Neural progenitor cell (in vitro differentiated cells): ENCODE measurements at regions not wholly inside any gene's neighbourhood (a gene's known extent, or its start where the extent isn't known, plus 50 kb on each side); places are given as distances from the start of the nearest gene placed in this dataset.
A peak's percentile ranks its signal among the peaks of the same experiment; 100 is the strongest.

Experiments used
- DNase-seq: peaks from one replicate; pipeline ENCODE4 v3.0.0-alpha.2; 2016; ENCODE audit warnings: low spot score
- H2AFZ ChIP-seq: fragments of 200-600 bp; sonication (generic); replicated peaks from 2 replicates; pipeline ENCODE4 v1.6.1; 2016; ENCODE audit warnings: antibody characterized with exemption
- H3F3A ChIP-seq: fragments of 200-600 bp; sonication (generic); 2 replicates; pipeline ENCODE4 v1.6.1; 2016; ENCODE audit warnings: antibody characterized with exemption, low read depth
- H3K27ac ChIP-seq: fragments of 200-600 bp; sonication (generic); 2 replicates; pipeline ENCODE4 v1.5.1; 2016; ENCODE audit warnings: mild to moderate bottlenecking
- H3K27me3 ChIP-seq: fragments of 200-600 bp; sonication (generic); 2 replicates; pipeline ENCODE4 v1.6.1; 2016; ENCODE audit warnings: mild to moderate bottlenecking, moderate library complexity
- H3K36me3 ChIP-seq: fragments of 200-600 bp; sonication (generic); 2 replicates; pipeline ENCODE4 v1.5.1; 2016
- H3K4me1 ChIP-seq: fragments of 200-600 bp; sonication (generic); 2 replicates; pipeline ENCODE4 v1.6.1; 2016; ENCODE audit warnings: mixed run types
- H3K4me2 ChIP-seq: fragments of 200-600 bp; sonication (generic); 2 replicates; pipeline ENCODE4 v1.6.1; 2016
- H3K4me3 ChIP-seq: fragments of 200-600 bp; sonication (generic); 2 replicates; pipeline ENCODE4 v1.5.1; 2016
- H3K79me2 ChIP-seq: fragments of 200-600 bp; sonication (generic); 2 replicates; pipeline ENCODE4 v1.6.1; 2016; ENCODE audit warnings: low read depth
- H3K9ac ChIP-seq: fragments of 200-600 bp; sonication (generic); 2 replicates; pipeline ENCODE4 v1.6.1; 2016
- H3K9me3 ChIP-seq: fragments of 200-600 bp; sonication (generic); 2 replicates; pipeline ENCODE4 v1.5.1; 2016; ENCODE audit warnings: low read depth
- H4K20me1 ChIP-seq: fragments of 200-600 bp; sonication (generic); 2 replicates; pipeline ENCODE4 v1.6.1; 2016; ENCODE audit warnings: low read depth
- H3K27ac Mint-ChIP-seq: 3 replicates; pipeline ENCODE4 v1.8.0; 2021; ENCODE audit warnings: mixed read lengths
- H3K27me3 Mint-ChIP-seq: 2 replicates; pipeline ENCODE4 v1.8.0; 2022; ENCODE audit warnings: low read depth, mild to moderate bottlenecking, inconsistent platforms, moderate library complexity, mixed read lengths; ENCODE audit not compliant: insufficient read depth
- H3K36me3 Mint-ChIP-seq: 3 replicates; pipeline ENCODE4 v1.8.0; 2021; ENCODE audit warnings: mixed read lengths
- H3K4me1 Mint-ChIP-seq: 3 replicates; pipeline ENCODE4 v1.8.0; 2021; ENCODE audit warnings: mixed read lengths
- H3K4me3 Mint-ChIP-seq: 3 replicates; pipeline ENCODE4 v1.8.0; 2021; ENCODE audit warnings: mild to moderate bottlenecking, moderate library complexity, mixed read lengths
- H3K9me3 Mint-ChIP-seq: 3 replicates; pipeline ENCODE4 v1.8.0; 2020; ENCODE audit warnings: mixed read lengths
- CTCF ChIP-seq: fragments of 200-600 bp; sonication (generic); IDR thresholded peaks from 2 replicates; pipeline ENCODE4 v1.5.1; 2017; ENCODE audit warnings: antibody characterized with exemption, mild to moderate bottlenecking
- EZH2 ChIP-seq: fragments of 200-600 bp; sonication (generic); IDR thresholded peaks from 2 replicates; pipeline ENCODE4 v1.6.1; 2017; ENCODE audit warnings: antibody characterized with exemption, mild to moderate bottlenecking, moderate library complexity
- EZH2phosphoT487 ChIP-seq: fragments of 200-600 bp; sonication (generic); IDR thresholded peaks from 2 replicates; pipeline ENCODE4 v1.6.1; 2017; ENCODE audit warnings: antibody characterized with exemption

GRCh38 chr9:75289332-75289731 is 201.0 kb downstream of the OSTF1 start:
- H3K4me1 Mint-ChIP-seq = no peaks in the 10 kb centered on the region
- no peak overlapping the region for H3K9ac ChIP-seq
- TF ChIP-seq EZH2phosphoT487 (no peak), CTCF (no peak), EZH2 (no peak)
- H3K4me3 Mint-ChIP-seq = no peak overlapping the region
- H3K27ac Mint-ChIP-seq = no peak overlapping the region
- H3K4me3 ChIP-seq = no peak overlapping the region
- H3K9me3 Mint-ChIP-seq = peaks cover 11% of the 10 kb centered on the region
- H3K4me1 ChIP-seq = no peaks in the 10 kb centered on the region
- no peak overlapping the region for H3K4me2 ChIP-seq
- no peaks in the 10 kb centered on the region for H3K27me3 ChIP-seq
- peaks cover 5% of the 10 kb centered on the region for H3K9me3 ChIP-seq
- H3F3A ChIP-seq = no peaks in the 10 kb centered on the region
- no peaks in the 10 kb centered on the region for H3K27me3 Mint-ChIP-seq
- no peak overlapping the region for H2AFZ ChIP-seq
- no peaks in the 10 kb centered on the region for H3K36me3 ChIP-seq
- H3K36me3 Mint-ChIP-seq = no peaks in the 10 kb centered on the region
- H3K79me2 ChIP-seq = no peaks in the 10 kb centered on the region
- DNase-seq = no peak
- no peak overlapping the region for H3K27ac ChIP-seq
- no peaks in the 10 kb centered on the region for H4K20me1 ChIP-seq

- no peaks in the 10 kb centered on the region for H3K27me3 Mint-ChIP-seq
- TF ChIP-seq CTCF (no peak), EZH2 (no peak), EZH2phosphoT487 (no peak)
- H3K36me3 ChIP-seq = no peaks in the 10 kb centered on the region
- H2AFZ ChIP-seq = no peak overlapping the region
- H3K4me3 ChIP-seq = no peak overlapping the region
- H3K4me1 Mint-ChIP-seq = no peaks in the 10 kb centered on the region
- peaks cover 6% of the 10 kb centered on the region for H3K9me3 ChIP-seq
- no peak overlapping the region for H3K9ac ChIP-seq
- H4K20me1 ChIP-seq = no peaks in the 10 kb centered on the region
- no peaks in the 10 kb centered on the region for H3K9me3 Mint-ChIP-seq
- no peaks in the 10 kb centered on the region for H3K36me3 Mint-ChIP-seq
- no peak overlapping the region for H3K4me2 ChIP-seq
- H3K79me2 ChIP-seq = no peaks in the 10 kb centered on the region
- no peaks in the 10 kb centered on the region for H3K4me1 ChIP-seq
- no peak overlapping the region for H3K27ac Mint-ChIP-seq
- H3K27ac ChIP-seq = no peak overlapping the region
- no peak for DNase-seq
- H3F3A ChIP-seq = no peaks in the 10 kb centered on the region
- H3K4me3 Mint-ChIP-seq = no peak overlapping the region
- H3K27me3 ChIP-seq = no peaks in the 10 kb centered on the region
These were observed 211.0 kb downstream of the OSTF1 start for GRCh38 chr9:75299324-75299723.

GRCh38 chr9:75333624-75334023 is 245.3 kb downstream of the OSTF1 start:
- H3K4me1 Mint-ChIP-seq = no peaks in the 10 kb centered on the region
- Histone ChIP-seq H3K4me3 (no peak overlapping the region), H3K9me3 (no peaks in the 10 kb centered on the region), H3K9ac (no peak overlapping the region), H3K27me3 (no peaks in the 10 kb centered on the region), H4K20me1 (no peaks in the 10 kb centered on the region), H3K79me2 (no peaks in the 10 kb centered on the region), H3K4me2 (no peak overlapping the region), H3K4me1 (no peaks in the 10 kb centered on the region), H2AFZ (no peak overlapping the region), H3K27ac (no peak overlapping the region), H3F3A (no peaks in the 10 kb centered on the region), H3K36me3 (no peaks in the 10 kb centered on the region)
- no peaks in the 10 kb centered on the region for H3K27me3 Mint-ChIP-seq
- H3K27ac Mint-ChIP-seq = no peak overlapping the region
- DNase-seq = peak; percentile 4
- TF ChIP-seq CTCF = peak; percentile 61
- TF ChIP-seq EZH2phosphoT487 = no peak
- TF ChIP-seq EZH2 = no peak
- no peaks in the 10 kb centered on the region for H3K9me3 Mint-ChIP-seq
- no peaks in the 10 kb centered on the region for H3K36me3 Mint-ChIP-seq
- H3K4me3 Mint-ChIP-seq = no peak overlapping the region
